GM23248 (cell line): ENCODE measurements at regions not wholly inside any gene's neighbourhood (a gene's known extent, or its start where the extent isn't known, plus 50 kb on each side); places are given as distances from the start of the nearest gene placed in this dataset.

Experiments
- DNase-seq: peaks from one replicate; pipeline ENCODE4 v3.0.0-alpha.2; 2015
- H2AFZ ChIP-seq: fragments of 200-600 bp; sonication (generic); 2 replicates; pipeline ENCODE4 v1.6.1; 2016; ENCODE audit warnings: antibody characterized with exemption
- H3F3A ChIP-seq: fragments of 200-600 bp; sonication (generic); 2 replicates; pipeline ENCODE4 v1.6.1; 2016; ENCODE audit warnings: mild to moderate bottlenecking, antibody characterized with exemption, mixed run types; ENCODE audit not compliant: insufficient read depth
- H3K27ac ChIP-seq: fragments of 200-600 bp; sonication (generic); 2 replicates; pipeline ENCODE4 v1.5.1; 2016; ENCODE audit warnings: mild to moderate bottlenecking
- H3K27me3 ChIP-seq: fragments of 200-600 bp; sonication (generic); replicated peaks from 2 replicates; pipeline ENCODE4 v1.6.1; 2016; ENCODE audit warnings: mild to moderate bottlenecking; ENCODE audit not compliant: insufficient read depth
- H3K36me3 ChIP-seq: fragments of 200-600 bp; sonication (generic); 2 replicates; pipeline ENCODE4 v1.6.1; 2016; ENCODE audit warnings: low read depth, mild to moderate bottlenecking
- H3K4me1 ChIP-seq: fragments of 200-600 bp; sonication (generic); 2 replicates; pipeline ENCODE4 v1.6.1; 2016; ENCODE audit warnings: mild to moderate bottlenecking; ENCODE audit not compliant: insufficient read depth
- H3K4me2 ChIP-seq: fragments of 200-600 bp; sonication (generic); one replicate; pipeline ENCODE4 v1.6.1; 2016; ENCODE audit warnings: mild to moderate bottlenecking; ENCODE audit not compliant: unreplicated experiment
- H3K4me3 ChIP-seq: fragments of 200-600 bp; sonication (generic); 2 replicates; pipeline ENCODE4 v1.5.1; 2016; ENCODE audit warnings: mild to moderate bottlenecking
- H3K79me2 ChIP-seq: fragments of 200-600 bp; sonication (generic); 2 replicates; pipeline ENCODE4 v1.6.1; 2016; ENCODE audit warnings: mild to moderate bottlenecking; ENCODE audit not compliant: insufficient read depth
- H3K9ac ChIP-seq: fragments of 200-600 bp; sonication (generic); 2 replicates; pipeline ENCODE4 v1.6.1; 2016; ENCODE audit warnings: mild to moderate bottlenecking
- H3K9me2 ChIP-seq: fragments of 200-600 bp; sonication (generic); 2 replicates; pipeline ENCODE4 v1.6.1; 2016; ENCODE audit warnings: mixed run types, mild to moderate bottlenecking, moderate library complexity; ENCODE audit not compliant: insufficient read depth
- H3K9me3 ChIP-seq: fragments of 200-600 bp; sonication (generic); one replicate; pipeline ENCODE4 v1.6.1; 2017; ENCODE audit warnings: low read depth
- H4K20me1 ChIP-seq: fragments of 200-600 bp; sonication (generic); 2 replicates; pipeline ENCODE4 v1.6.0; 2016; ENCODE audit not compliant: insufficient read depth
- EZH2 ChIP-seq: fragments of 200-600 bp; sonication (generic); IDR thresholded peaks from 2 replicates; pipeline ENCODE4 v1.6.1; 2018; ENCODE audit warnings: antibody characterized with exemption, mild to moderate bottlenecking; ENCODE audit not compliant: insufficient read depth, poor library complexity, severe bottlenecking
- EZH2phosphoT487 ChIP-seq: fragments of 200-600 bp; sonication (generic); IDR thresholded peaks from 2 replicates; pipeline ENCODE4 v1.6.1; 2018; ENCODE audit warnings: antibody characterized with exemption, moderate library complexity, mild to moderate bottlenecking, low read depth; ENCODE audit not compliant: insufficient read depth
- WGBS, 2 experiments: methylation state at CpG; one replicate each; pipeline ENCODE4 v1.1.6; 2015 to 2017; ENCODE audit warnings: low lambda C conversion rate in 2 of 2, low coverage in 1 of 2; ENCODE audit errors: missing lambda C conversion rate in 2 of 2; 5-methylcytosine and 5-hydroxymethylcytosine counted together
- in situ Hi-C: fragments of 300-500 bp; cut with MboI; formaldehyde crosslinking; loops from 2 replicates; pipeline ENCODE4 v1.15.0; 2020

DNA sequence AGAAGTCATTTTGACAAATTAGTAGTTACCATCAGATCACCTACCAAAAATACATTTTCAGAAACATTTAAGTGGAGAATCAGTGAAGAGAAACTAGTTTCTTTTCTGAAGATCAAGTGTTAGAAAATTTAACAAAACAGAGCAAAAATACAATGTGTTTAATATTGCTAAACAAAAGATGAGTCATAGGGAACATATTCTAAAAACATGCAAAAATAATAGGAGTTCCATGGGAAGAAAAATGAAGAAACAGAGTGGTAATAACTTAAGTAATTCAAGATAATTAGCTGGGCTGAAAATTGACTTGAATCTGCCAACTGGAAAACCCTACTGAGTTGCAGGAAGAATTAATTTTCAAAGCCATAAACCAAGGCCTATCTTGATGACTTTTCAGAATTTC, 111.5 kb upstream of the KITLG start:
- no peaks in the 10 kb centered on the region for H3F3A ChIP-seq
- no peak overlapping the region for H3K9ac ChIP-seq
- no peaks in the 10 kb centered on the region for H3K79me2 ChIP-seq
- H3K9me3 ChIP-seq: no peaks in the 10 kb centered on the region
- H4K20me1 ChIP-seq: no peaks in the 10 kb centered on the region
- TF ChIP-seq EZH2: no peak
- no peak for TF ChIP-seq EZH2phosphoT487
- H3K27ac ChIP-seq: no peak overlapping the region
- H3K9me2 ChIP-seq: no peaks in the 10 kb centered on the region
- H3K4me3 ChIP-seq: no peak overlapping the region
- H3K4me2 ChIP-seq: no peak overlapping the region
- peak; percentile 44 for DNase-seq
- H3K27me3 ChIP-seq: no peaks in the 10 kb centered on the region
- in situ Hi-C loops: no loop called here
- peak overlapping the region; percentile 54 for H2AFZ ChIP-seq
- H3K36me3 ChIP-seq: no peaks in the 10 kb centered on the region
- no peaks in the 10 kb centered on the region; the same call in 1 of the 2 replicates for H3K4me1 ChIP-seq

GRCh38 chr12:88684610-88685009, 104.3 kb upstream of the KITLG start:
- Histone ChIP-seq H3K9me2 (no peaks in the 10 kb centered on the region), H3F3A (no peaks in the 10 kb centered on the region), H3K27me3 (no peaks in the 10 kb centered on the region), H4K20me1 (no peaks in the 10 kb centered on the region), H3K9me3 (no peaks in the 10 kb centered on the region), H3K36me3 (no peaks in the 10 kb centered on the region), H2AFZ (no peak overlapping the region), H3K27ac (no peak overlapping the region), H3K9ac (no peak overlapping the region), H3K4me3 (no peak overlapping the region), H3K79me2 (no peaks in the 10 kb centered on the region), H3K4me1 (no peaks in the 10 kb centered on the region), H3K4me2 (no peak overlapping the region)
- no peak for TF ChIP-seq EZH2phosphoT487
- no peak for TF ChIP-seq EZH2
- 91 to 94% methylated on average over 2 of the region's 2 CpGs for WGBS, 2 experiments
- DNase-seq: no peak
- in situ Hi-C loops: no loop called here

DNA sequence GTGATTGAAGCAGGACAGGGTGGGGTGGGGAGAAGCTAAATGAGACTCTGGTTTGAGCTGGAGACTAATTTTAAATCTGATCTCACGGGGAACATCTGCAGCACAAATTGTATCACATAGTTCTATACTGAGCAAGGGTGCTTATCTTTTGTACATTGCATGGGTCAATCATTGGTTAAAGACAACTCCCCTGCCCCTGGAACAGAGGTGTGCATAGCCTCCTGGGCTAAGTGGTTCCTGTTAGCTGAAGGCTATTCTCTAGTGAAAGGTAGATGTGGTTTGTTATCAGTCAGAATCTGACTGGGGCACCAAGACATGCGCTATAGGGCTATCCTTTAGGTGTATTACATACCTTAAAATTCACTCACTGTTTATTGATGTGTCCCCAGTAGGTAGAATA, 103.9 kb upstream of the KITLG start:
- TF ChIP-seq EZH2phosphoT487 (no peak), EZH2 (no peak)
- DNase-seq: no peak
- in situ Hi-C loops: no loop called here
- Histone ChIP-seq H3F3A (no peaks in the 10 kb centered on the region), H3K9me2 (no peaks in the 10 kb centered on the region), H3K9me3 (no peaks in the 10 kb centered on the region), H3K27me3 (no peaks in the 10 kb centered on the region), H3K36me3 (no peaks in the 10 kb centered on the region), H3K79me2 (no peaks in the 10 kb centered on the region), H2AFZ (no peak overlapping the region), H3K4me3 (no peak overlapping the region), H3K4me1 (no peaks in the 10 kb centered on the region), H3K4me2 (no peak overlapping the region), H3K27ac (no peak overlapping the region), H3K9ac (no peak overlapping the region), H4K20me1 (no peaks in the 10 kb centered on the region)
- WGBS, 2 experiments: 70 to 92% methylated on average over 2 of the region's 2 CpGs

GRCh38 chr12:88683628-88684027, 103.4 kb upstream of the KITLG start:
- no peak overlapping the region for H3K9ac ChIP-seq
- TF ChIP-seq EZH2phosphoT487 (no peak), EZH2 (no peak)
- no peaks in the 10 kb centered on the region for H3K27me3 ChIP-seq
- H3K4me1 ChIP-seq: no peaks in the 10 kb centered on the region
- no peak overlapping the region for H3K27ac ChIP-seq
- H3K36me3 ChIP-seq: no peaks in the 10 kb centered on the region
- no peak for DNase-seq
- H4K20me1 ChIP-seq: no peaks in the 10 kb centered on the region
- H3K79me2 ChIP-seq: no peaks in the 10 kb centered on the region
- WGBS, 2 experiments: 82 to 88% methylated on average over 1 of the region's 1 CpG
- no peak overlapping the region for H3K4me3 ChIP-seq
- in situ Hi-C loops: no loop called here
- no peak overlapping the region for H2AFZ ChIP-seq
- H3K4me2 ChIP-seq: no peak overlapping the region
- no peaks in the 10 kb centered on the region for H3K9me3 ChIP-seq
- no peaks in the 10 kb centered on the region for H3K9me2 ChIP-seq
- H3F3A ChIP-seq: no peaks in the 10 kb centered on the region

DNA sequence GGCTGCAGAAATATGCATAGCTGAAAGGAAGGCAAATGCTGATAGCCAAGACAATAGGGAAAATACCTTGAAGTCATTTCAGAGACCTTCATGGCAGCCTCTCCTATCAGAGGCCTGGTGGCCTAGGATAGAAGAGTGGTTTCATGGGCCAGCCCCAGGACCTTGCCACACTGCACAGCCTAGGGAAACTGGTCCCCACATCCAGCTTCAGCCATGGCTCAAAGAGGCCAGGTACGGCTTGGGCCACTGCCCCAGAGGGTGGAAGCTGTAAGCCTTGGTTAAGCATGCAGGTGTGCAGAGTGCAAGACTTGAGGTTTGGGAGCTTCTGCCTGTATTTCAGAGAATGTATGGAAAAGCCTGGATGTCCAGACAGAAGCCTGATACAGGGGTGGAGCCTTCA, 101.0 kb upstream of the KITLG start:
- Histone ChIP-seq H3K9me3 (no peaks in the 10 kb centered on the region), H3K4me2 (no peak overlapping the region), H3K4me3 (no peak overlapping the region), H4K20me1 (no peaks in the 10 kb centered on the region), H3K9ac (no peak overlapping the region), H3K27ac (no peak overlapping the region), H2AFZ (no peak overlapping the region), H3K27me3 (no peaks in the 10 kb centered on the region), H3K79me2 (no peaks in the 10 kb centered on the region), H3K9me2 (no peaks in the 10 kb centered on the region), H3K4me1 (no peaks in the 10 kb centered on the region), H3K36me3 (no peaks in the 10 kb centered on the region), H3F3A (no peaks in the 10 kb centered on the region)
- no peak for TF ChIP-seq EZH2phosphoT487
- no peak for TF ChIP-seq EZH2
- WGBS, 2 experiments: 95 to 100% methylated on average over 1 of the region's 1 CpG
- no peak for DNase-seq
- in situ Hi-C loops: no loop called here
